ENCODE measurements at regions not wholly inside any gene's neighbourhood (a gene's known extent, or its start where the extent isn't known, plus 50 kb on each side); places are given as distances from the start of the nearest gene placed in this dataset.
"Not testable (repeated sequence)": the region's sequence is repeated elsewhere in the genome, so short reads cannot be mapped to it uniquely, and the experiment has no call there.

DNA sequence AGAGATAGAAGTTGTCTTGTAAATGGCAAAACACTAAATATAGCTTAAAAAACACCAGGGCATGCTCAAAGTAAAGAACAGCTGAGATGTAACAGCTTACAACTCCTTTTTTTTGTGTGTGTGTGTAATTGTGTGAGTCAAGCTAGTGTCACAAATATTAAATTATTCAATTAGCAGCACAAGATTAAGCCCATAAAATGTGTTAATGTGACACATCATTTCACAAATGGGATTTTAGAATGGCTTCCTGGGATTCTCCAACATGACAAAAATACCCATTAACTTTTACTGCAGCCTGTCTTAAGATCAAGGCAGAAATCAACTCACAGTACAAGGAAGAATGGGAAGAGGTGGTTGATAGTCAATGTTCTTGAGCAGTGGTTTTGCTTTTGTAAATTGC lies 251.4 kb downstream of the KIF20B start:
- no peak for DNase-seq

- DNase-seq = peak in 1 of 2 experiments; percentile 55
Measured at GRCh38 chr10:89954061-89954460, 252.7 kb downstream of the KIF20B start.

DNA sequence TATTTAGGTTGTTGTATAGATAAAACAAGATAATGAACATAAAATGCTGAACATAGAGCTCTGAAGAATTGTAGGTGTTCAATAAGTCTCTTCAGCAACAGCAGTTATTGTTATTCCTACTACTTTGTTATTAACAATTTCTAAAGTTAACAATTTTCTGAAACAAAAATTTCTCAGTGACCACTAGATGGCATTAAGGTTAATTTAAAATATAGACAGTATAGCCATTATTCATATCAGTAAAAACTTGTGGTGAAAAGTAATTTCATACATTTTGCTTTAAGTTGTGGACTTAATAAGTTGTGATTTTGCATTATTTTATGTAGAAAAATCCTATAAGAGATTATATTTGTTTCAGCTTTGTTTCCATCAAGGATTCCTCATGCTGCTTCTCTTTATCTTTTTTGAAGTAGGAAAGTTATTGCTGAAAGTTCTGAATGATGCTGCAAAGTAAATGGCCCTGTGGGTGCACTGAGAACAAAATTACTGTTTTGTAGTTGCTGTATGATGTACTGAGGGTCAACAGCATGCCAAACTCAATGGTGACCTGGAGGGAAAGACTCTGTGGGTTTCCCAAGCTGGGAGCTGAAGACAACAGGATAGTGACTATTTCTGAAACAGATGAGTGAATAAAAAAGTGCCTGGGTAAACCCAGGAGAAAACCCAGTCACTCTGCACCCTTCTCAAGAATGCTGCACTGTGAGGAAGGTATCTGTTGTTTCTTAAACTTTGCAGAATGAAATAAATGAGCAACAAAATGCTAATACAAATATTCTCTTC lies 253.6 kb downstream of the KIF20B start:
- DNase-seq = no peak

GRCh38 chr10:89959433-89960110 lies 258.2 kb downstream of the KIF20B start:
- DNase-seq = no peak

- DNase-seq = no peak
Measured at GRCh38 chr10:89963451-89964102, 262.2 kb downstream of the KIF20B start.

DNA sequence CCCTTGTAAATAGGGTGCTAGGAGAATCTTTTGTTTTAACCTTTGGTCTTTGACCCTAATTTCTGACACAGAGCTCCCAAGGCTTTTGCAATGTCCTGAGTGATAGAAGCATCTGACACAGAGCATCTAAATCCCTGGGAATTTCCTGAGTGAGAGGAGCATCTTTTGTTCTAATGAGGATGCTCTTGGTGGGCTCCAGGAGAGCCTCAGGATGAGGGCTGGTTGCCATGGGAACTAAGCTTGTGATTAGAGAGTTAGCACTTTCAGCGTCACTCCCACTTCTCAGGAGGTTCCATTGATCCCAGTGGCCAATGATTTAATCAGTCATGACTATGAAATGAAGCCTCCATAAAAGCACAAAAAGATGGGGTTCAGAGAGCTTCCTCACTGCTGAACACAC lies 264.8 kb downstream of the KIF20B start:
- DNase-seq = no peak

DNA sequence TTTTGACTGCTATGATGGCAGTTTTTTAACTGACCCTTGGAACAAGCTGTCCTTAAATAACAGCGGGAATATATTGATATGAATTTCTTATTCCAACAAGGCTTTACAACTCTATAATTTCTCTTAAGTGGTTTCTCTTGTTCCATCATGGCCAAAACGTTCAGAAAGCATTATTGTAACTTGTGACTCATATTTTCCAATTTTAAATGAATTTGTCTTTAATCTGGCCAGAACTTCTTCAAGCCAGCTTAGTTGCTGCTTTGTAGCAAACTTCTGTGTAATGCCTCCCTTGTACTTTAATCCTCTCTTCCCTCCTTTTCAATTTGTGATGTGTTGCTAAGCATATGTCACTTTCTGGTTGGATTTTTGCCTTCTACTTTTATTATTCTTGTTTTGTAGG lies 271.9 kb downstream of the KIF20B start:
- DNase-seq = no peak

GRCh38 chr10:89975071-89975470 lies 273.7 kb downstream of the KIF20B start:
- DNase-seq = no peak

DNA sequence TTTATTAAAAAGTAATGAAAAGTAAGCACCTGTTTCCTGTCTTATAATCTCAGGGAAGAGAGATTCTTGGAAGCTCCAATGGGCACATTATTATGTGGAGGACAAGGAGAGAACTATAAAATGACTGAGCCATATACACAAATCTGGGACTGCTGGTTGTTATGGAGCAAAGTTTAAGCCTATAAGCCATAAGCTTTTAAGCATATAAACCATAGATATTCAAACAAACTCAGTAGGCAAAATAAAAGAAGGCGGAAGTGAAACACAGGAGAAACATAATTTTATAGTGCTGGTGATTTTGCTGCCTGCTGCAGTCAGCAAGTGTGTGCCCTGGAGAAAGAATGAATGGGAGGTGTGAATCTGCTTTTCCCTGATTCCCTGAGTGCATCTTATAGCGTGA lies 274.4 kb downstream of the KIF20B start:
- DNase-seq = no peak

- DNase-seq = no peak
Measured at GRCh38 chr10:89978081-89978480, 276.7 kb downstream of the KIF20B start.

DNA sequence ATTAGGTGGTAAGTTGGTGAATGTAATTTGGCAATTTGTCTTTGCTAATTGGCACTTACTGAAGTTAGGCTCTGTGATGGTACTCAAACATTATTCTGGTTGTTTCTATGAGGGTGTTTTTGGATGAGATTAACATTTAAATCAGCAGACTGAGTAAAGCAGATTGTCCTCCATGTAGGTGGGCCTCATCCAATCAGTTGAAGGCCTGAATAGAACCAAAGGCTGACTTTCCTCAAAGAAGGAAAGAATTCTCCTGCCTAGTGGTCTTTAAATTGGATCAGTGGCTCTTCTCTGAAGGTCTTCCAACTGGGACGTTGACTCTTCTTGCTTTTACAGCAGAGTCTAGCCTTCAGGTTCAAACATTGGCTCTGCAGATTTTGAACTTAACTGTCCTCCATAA lies 278.3 kb downstream of the KIF20B start:
- no peak for DNase-seq

DNA sequence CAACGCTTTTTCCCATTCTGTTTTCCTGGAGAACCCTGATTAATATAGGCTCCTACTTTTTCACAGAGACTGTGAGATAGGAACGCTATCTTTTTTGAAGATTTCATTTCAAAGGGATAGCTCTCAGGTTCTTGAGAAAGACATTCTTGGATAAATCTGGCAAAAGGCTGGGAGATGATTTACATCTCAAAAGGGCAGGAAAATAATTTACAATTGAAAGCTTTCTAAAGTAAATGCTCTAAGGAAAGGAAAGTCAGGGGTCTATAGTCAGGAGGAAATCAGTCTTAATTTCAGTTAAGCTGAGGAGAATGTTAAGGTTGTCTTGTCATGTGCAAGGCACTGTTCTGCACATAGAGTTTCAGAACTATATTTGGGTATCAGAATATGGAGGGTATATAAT lies 278.8 kb downstream of the KIF20B start:
- no peak for DNase-seq

- DNase-seq = no peak
Measured at GRCh38 chr10:89981891-89982290, 280.5 kb downstream of the KIF20B start.

DNA sequence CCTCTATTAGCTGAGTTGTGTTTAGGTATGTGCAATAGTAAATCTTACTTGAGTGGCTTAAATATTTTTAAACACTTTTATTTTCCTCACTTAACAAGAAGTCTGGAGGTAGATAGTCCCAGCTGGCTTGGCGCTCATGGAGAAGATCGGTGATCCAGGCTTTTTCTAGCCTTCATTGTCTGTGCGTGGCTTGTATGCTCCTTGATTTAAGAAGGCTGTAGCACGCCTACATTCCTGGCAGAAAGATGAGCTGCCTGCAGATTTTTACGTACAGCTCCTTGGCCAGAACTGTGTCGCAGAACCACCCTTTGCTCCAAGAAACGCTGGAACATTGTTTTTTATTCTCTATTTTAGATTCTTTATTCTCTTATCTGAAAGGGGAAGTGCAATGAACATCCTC lies 284.1 kb downstream of the KIF20B start:
- no peak for DNase-seq

DNA sequence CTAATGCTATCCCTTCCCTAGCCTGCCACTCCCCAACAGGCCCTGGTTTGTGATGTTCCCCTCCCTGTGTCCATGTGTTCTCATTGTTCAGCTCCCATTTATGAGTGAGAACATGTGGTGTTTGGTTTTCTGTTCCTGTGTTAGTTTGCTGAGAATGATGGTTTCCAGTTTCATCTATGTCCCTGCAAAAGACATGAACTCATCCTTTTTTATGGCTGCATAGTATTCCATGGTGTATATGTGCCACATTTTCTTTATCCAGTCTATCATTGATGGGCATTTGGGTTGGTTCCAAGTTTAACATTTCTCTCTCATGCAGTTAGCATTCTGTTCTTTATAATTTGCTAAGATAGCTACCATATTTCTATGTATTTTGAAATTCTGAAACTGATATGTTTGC lies 287.0 kb downstream of the KIF20B start:
- not testable (repeated sequence) for DNase-seq

DNA sequence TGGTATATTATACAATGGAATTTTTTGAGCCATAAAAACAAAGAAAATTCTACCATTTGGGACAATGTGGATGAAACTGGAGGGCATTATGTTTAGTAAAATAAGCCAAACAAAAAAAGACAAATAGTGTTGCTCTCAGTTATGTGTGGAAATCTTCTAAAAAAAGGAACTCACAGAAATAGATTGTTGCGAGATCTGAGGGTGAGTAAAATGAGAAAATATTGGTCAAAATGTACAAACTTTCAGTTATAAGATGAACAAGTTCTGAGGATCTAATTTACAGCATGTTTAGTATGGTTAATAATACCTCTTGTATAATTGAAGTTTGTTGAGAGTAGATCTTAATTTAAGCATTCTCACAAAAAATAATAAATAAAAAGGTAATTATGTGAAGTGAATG lies 291.2 kb downstream of the KIF20B start:
- DNase-seq = no peak

DNA sequence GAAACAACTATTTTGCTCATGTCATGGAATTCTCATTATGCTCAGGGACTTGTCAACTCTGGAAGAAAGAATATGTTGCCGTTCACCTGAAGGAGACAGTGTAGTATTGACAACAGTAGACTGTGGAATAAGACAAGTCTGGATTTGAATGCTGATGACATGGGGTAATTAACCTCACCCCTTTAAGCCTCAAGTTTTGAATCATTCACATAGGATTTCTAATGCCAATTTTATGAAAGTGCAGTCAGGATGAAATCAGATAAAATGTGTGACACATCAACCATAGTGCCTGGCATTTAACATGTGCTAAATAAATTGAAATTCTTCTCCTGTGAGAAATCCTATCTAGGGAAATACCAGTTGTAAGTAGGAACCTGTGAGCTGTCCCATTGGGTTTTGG lies 305.8 kb downstream of the KIF20B start:
- DNase-seq = no peak

DNA sequence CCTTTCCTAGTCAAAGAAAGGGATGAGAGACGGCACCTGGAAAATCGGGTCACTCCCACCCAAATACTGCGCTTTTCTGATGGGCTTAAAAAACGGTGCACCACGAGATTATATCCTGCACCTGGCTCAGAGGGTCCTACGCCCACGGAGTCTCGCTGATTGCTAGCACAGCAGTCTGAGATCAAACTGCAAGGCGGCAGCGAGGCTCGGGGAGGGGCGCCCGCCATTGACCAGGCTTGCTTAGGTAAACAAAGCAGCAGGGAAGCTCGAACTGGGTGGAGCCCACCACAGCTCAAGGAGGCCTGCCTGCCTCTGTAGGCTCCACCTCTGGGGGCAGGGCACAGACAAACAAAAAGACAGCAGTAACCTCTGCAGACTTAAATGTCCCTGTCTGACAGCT lies 309.9 kb downstream of the KIF20B start:
- not testable (repeated sequence) for DNase-seq

GRCh38 chr10:90018819-90019218 lies 317.4 kb downstream of the KIF20B start:
- DNase-seq = no peak

- no peak for DNase-seq
Measured at GRCh38 chr10:90020506-90020905, 319.1 kb downstream of the KIF20B start.

DNA sequence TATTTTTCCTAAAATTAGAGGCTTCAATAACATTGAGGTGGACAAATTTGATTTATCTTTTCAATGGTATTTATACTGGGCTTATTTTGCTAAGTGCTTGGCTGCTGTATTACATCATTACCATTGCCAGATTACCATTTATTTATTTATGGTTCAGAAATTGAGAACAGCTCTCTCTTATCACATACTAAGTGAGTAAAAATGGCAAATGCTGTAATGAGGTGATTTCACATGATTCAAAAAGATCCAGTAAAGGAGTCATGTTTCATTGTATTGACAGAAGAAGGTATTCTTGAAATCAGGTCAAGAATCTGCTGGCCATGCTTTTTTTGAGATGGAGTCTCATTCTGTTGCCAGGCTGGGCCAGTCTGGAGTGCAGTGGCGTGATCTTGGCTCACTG lies 322.6 kb downstream of the KIF20B start:
- DNase-seq = no peak

DNA sequence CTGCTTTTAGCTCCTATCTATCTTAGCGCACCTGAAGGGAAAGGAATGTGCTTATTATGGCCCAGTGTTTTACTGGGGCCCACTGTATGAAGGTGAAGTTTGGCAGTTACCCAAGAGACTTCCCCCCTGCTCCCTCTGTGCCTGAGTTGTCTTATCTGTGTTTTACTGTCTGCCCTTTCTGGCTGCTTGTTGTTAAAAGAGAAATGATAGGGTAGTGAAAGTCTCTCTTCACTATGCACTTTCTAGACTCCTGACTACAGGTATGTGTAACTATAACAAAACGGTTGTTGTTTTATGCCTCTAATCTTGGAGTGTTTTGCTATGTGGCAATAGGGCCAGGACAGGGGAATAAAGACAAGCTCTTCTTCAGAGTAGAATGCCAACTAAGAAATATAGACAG lies 326.9 kb downstream of the KIF20B start:
- DNase-seq = no peak

GRCh38 chr10:90031776-90032175 lies 330.4 kb downstream of the KIF20B start:
- no peak for DNase-seq

DNA sequence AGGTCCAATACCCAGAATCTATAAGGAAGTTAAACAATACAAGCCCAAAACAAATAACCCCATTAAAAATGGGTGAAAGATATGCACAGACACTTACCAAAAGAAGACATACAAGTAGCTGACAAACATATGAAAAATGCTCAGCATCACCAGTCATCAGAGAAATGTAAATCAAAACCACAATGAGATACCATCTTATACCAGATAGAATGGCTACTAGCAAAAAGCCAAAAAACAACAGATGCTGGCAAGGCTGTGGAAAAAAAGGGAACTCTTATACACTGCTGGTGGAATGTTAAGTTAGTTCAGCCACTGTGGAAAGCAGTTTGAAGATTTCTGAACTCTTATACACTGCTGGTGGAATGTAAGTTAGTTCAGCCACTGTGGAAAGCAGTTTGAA lies 331.1 kb downstream of the KIF20B start:
- DNase-seq = no peak

Measured in NCI-H446 (cell line).